ENCODE measurements at regions not wholly inside any gene's neighbourhood (a gene's known extent, or its start where the extent isn't known, plus 50 kb on each side); places are given as distances from the start of the nearest gene placed in this dataset.

- H3K27me3 ChIP-seq = no peaks in the 10 kb centered on the region
- no peaks in the 10 kb centered on the region for H3K36me3 ChIP-seq
- no peak overlapping the region for H3K27ac ChIP-seq
- H3K9me3 ChIP-seq = no peaks in the 10 kb centered on the region
- H3K4me1 ChIP-seq = no peaks in the 10 kb centered on the region
- no peak overlapping the region for H3K4me3 ChIP-seq (replicated peaks in 1 of 3)
- DNase-seq = no peak
- intact Hi-C loops (cut with DNase I) = loop anchor here (10.0 kb wide), 1 partner anchor 230 kb away; no protein-coding TSS in a partner anchor
- 96 to 98% methylated on average over 6 of the region's 6 CpGs for WGBS, 2 donors
- TF ChIP-seq CTCF (IDR thresholded peaks at IDR 0.05) = no peak
- no peak for TF ChIP-seq POLR2A (IDR thresholded peaks at IDR 0.05)
Observed at GRCh38 chr6:119974430-119975159, 625.0 kb upstream of the MAN1A1 start.

GRCh38 chr6:119966484-119966883 lies 616.9 kb upstream of the MAN1A1 start:
- Histone ChIP-seq H3K27ac (no peak overlapping the region), H3K4me1 (peaks cover 0 to 5% of the 10 kb centered on the region in 2 donors), H3K36me3 (no peaks in the 10 kb centered on the region), H3K9me3 (no peaks in the 10 kb centered on the region), H3K4me3 (replicated peaks in 1 of 3) (no peak overlapping the region), H3K27me3 (no peaks in the 10 kb centered on the region)
- TF ChIP-seq POLR2A (IDR thresholded peaks at IDR 0.05) (no peak), CTCF (IDR thresholded peaks at IDR 0.05) (no peak)
- WGBS, 2 donors = 91 to 94% methylated on average over 8 of the region's 8 CpGs
- intact Hi-C loops (cut with DNase I) = no loop called here
- no peak for DNase-seq

GRCh38 chr6:119965900-119966299 lies 616.3 kb upstream of the MAN1A1 start:
- H3K9me3 ChIP-seq = no peaks in the 10 kb centered on the region
- TF ChIP-seq POLR2A (IDR thresholded peaks at IDR 0.05) = no peak
- TF ChIP-seq CTCF (IDR thresholded peaks at IDR 0.05) = no peak
- H3K36me3 ChIP-seq = no peaks in the 10 kb centered on the region
- H3K27ac ChIP-seq = no peak overlapping the region
- H3K27me3 ChIP-seq = no peaks in the 10 kb centered on the region
- H3K4me3 ChIP-seq (replicated peaks in 1 of 3) = no peak overlapping the region
- WGBS, 2 donors = 94 to 97% methylated on average over 10 of the region's 10 CpGs
- H3K4me1 ChIP-seq = peaks cover 0 to 5% of the 10 kb centered on the region in 2 donors
- intact Hi-C loops (cut with DNase I) = no loop called here
- DNase-seq = no peak

- TF ChIP-seq CTCF (IDR thresholded peaks at IDR 0.05) (no peak), POLR2A (IDR thresholded peaks at IDR 0.05) (no peak)
- peaks cover 0 to 5% of the 10 kb centered on the region in 2 donors for H3K4me1 ChIP-seq
- intact Hi-C loops (cut with DNase I) = no loop called here
- WGBS, 2 donors = 87 to 92% methylated on average over 1 of the region's 1 CpG
- H3K4me3 ChIP-seq (replicated peaks in 1 of 3) = no peak overlapping the region
- no peaks in the 10 kb centered on the region for H3K36me3 ChIP-seq
- no peak for DNase-seq
- no peaks in the 10 kb centered on the region for H3K9me3 ChIP-seq
- no peaks in the 10 kb centered on the region for H3K27me3 ChIP-seq
- H3K27ac ChIP-seq = no peak overlapping the region
Observed at GRCh38 chr6:119965008-119965407, 615.4 kb upstream of the MAN1A1 start.

- no peaks in the 10 kb centered on the region for H3K27me3 ChIP-seq
- H3K4me3 ChIP-seq (replicated peaks in 1 of 3) = no peak overlapping the region
- TF ChIP-seq POLR2A (IDR thresholded peaks at IDR 0.05) = no peak
- TF ChIP-seq CTCF (IDR thresholded peaks at IDR 0.05) = no peak
- H3K27ac ChIP-seq = no peak overlapping the region
- no peaks in the 10 kb centered on the region for H3K9me3 ChIP-seq
- DNase-seq = no peak
- no peaks in the 10 kb centered on the region for H3K36me3 ChIP-seq
- H3K4me1 ChIP-seq = peaks cover 0 to 5% of the 10 kb centered on the region in 2 donors
- WGBS, 2 donors = 88 to 95% methylated on average over 2 of the region's 2 CpGs
- intact Hi-C loops (cut with DNase I) = no loop called here
Observed at GRCh38 chr6:119962505-119962904, 612.9 kb upstream of the MAN1A1 start.
